ENCODE measurements at regions not wholly inside any gene's neighbourhood (a gene's known extent, or its start where the extent isn't known, plus 50 kb on each side); places are given as distances from the start of the nearest gene placed in this dataset.

- H3K9me3 Mint-ChIP-seq, result no peaks in the 10 kb centered on the region
- no peak for DNase-seq (ENCODE audit: low spot score in 2 of 2, unreplicated experiment in 2 of 2)
Observed at GRCh38 chr5:98108497-98108896, 665.0 kb upstream of the RGMB start.

GRCh38 chr5:98109561-98110006 is 663.9 kb upstream of the RGMB start:
- H3K27ac Mint-ChIP-seq, result no peak overlapping the region
- H3K4me1 Mint-ChIP-seq, result peaks cover 5% of the 10 kb centered on the region

More at GRCh38 chr5:98108497-98108896, 665.0 kb upstream of the RGMB start:
- H3K27ac Mint-ChIP-seq, result no peak overlapping the region
- no peak for TF ChIP-seq CTCF (IDR thresholded peaks at IDR 0.05; ENCODE audit: unreplicated experiment)
- no peak overlapping the region for H3K4me3 Mint-ChIP-seq
- H3K27me3 Mint-ChIP-seq (ENCODE audit: low read depth), result peaks cover 8% of the 10 kb centered on the region
- H3K36me3 Mint-ChIP-seq, result no peaks in the 10 kb centered on the region
- peaks cover 5% of the 10 kb centered on the region for H3K4me1 Mint-ChIP-seq

GRCh38 chr5:98110282-98110691 is 663.2 kb upstream of the RGMB start:
- Mint-ChIP-seq H3K4me3 (no peak overlapping the region), H3K36me3 (no peaks in the 10 kb centered on the region), H3K27ac (no peak overlapping the region), H3K4me1 (peaks cover 5% of the 10 kb centered on the region), H3K27me3 (ENCODE audit: low read depth) (peaks cover 8% of the 10 kb centered on the region), H3K9me3 (peaks cover 6% of the 10 kb centered on the region)
- DNase-seq (ENCODE audit: low spot score in 2 of 2, unreplicated experiment in 2 of 2), result no peak
- no peak for TF ChIP-seq CTCF (IDR thresholded peaks at IDR 0.05; ENCODE audit: unreplicated experiment)

More at GRCh38 chr5:98109561-98110006, 663.9 kb upstream of the RGMB start:
- TF ChIP-seq CTCF (IDR thresholded peaks at IDR 0.05; ENCODE audit: unreplicated experiment), result no peak
- no peak for DNase-seq (ENCODE audit: low spot score in 2 of 2, unreplicated experiment in 2 of 2)
- Mint-ChIP-seq H3K4me3 (no peak overlapping the region), H3K9me3 (peaks cover 2% of the 10 kb centered on the region), H3K27me3 (ENCODE audit: low read depth) (peaks cover 8% of the 10 kb centered on the region), H3K36me3 (no peaks in the 10 kb centered on the region)

- Mint-ChIP-seq H3K9me3 (peaks cover 6% of the 10 kb centered on the region), H3K27ac (no peak overlapping the region), H3K4me1 (peaks cover 5% of the 10 kb centered on the region), H3K27me3 (ENCODE audit: low read depth) (peaks cover 7% of the 10 kb centered on the region), H3K36me3 (no peaks in the 10 kb centered on the region), H3K4me3 (no peak overlapping the region)
- DNase-seq (ENCODE audit: low spot score in 2 of 2, unreplicated experiment in 2 of 2), result no peak
- no peak for TF ChIP-seq CTCF (IDR thresholded peaks at IDR 0.05; ENCODE audit: unreplicated experiment)
Observed at GRCh38 chr5:98110791-98111190, 662.7 kb upstream of the RGMB start.

- no peak overlapping the region for H3K27ac Mint-ChIP-seq
- no peaks in the 10 kb centered on the region for H3K36me3 Mint-ChIP-seq
- DNase-seq (ENCODE audit: low spot score in 2 of 2, unreplicated experiment in 2 of 2), result no peak
- H3K4me1 Mint-ChIP-seq, result peaks cover 2% of the 10 kb centered on the region
- H3K4me3 Mint-ChIP-seq, result no peak overlapping the region
- peaks cover 3% of the 10 kb centered on the region for H3K27me3 Mint-ChIP-seq (ENCODE audit: low read depth)
- TF ChIP-seq CTCF (IDR thresholded peaks at IDR 0.05; ENCODE audit: unreplicated experiment), result no peak
- H3K9me3 Mint-ChIP-seq, result peaks cover 11% of the 10 kb centered on the region
Observed at GRCh38 chr5:98111686-98112085, 661.8 kb upstream of the RGMB start.

All from mesothelial cell of epicardium (in vitro differentiated cells).